ENCODE measurements at regions not wholly inside any gene's neighbourhood (a gene's known extent, or its start where the extent isn't known, plus 50 kb on each side); places are given as distances from the start of the nearest gene placed in this dataset.
"Not testable (repeated sequence)": the region's sequence is repeated elsewhere in the genome, so short reads cannot be mapped to it uniquely, and the experiment has no call there.

DNA sequence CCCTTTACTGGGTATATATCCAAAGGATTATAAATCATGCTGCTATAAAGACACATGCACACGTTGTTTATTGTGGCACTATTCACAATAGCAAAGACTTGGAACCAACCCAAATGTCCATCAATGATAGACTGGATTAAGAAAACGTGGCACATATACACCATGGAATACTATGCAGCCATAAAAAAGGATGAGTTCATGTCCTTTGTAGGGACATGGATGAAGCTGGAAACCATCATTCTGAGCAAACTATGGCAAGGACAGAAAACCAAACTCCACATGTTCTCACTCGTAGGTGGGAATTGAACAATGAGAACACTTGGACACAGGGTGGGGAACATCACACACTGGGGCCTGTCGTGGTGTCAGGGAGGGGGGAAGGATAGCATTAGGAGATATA lies 59.2 kb downstream of the CXorf49B start:
- DNase-seq: not testable (repeated sequence)

DNA sequence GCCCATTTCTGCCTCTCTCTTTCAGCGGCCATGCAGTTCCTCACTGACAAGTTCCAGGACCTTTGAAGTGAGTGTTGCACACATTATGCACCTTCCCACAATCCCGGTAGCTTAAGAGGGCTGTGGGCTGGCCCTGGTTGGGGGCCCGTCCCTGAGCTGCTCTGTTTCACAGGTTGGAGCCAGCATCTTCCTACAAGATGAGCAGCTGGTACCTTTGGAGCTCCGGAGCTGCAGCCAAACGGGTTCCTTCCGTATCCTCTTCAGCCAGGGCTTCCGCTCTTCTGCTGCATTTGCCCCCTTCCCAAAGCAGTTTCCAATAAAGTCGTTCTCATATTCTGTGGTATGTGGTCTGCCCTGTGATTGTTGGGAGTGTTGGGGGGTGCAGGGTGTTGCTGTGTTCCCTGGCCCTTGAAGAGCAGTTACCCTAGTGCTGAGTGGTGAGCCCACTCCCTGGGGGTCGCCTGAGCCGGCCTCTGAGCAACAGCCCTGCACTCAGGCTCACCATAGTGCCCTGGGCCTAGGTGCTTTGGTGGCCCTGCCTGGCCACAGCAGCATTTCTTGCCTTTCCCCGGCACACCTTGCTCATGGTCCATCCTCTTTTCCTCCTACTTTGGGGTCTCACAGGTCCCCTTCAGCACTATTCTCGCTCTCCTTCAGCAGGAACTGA lies 60.4 kb downstream of the CXorf49B start:
- no peak for DNase-seq

DNA sequence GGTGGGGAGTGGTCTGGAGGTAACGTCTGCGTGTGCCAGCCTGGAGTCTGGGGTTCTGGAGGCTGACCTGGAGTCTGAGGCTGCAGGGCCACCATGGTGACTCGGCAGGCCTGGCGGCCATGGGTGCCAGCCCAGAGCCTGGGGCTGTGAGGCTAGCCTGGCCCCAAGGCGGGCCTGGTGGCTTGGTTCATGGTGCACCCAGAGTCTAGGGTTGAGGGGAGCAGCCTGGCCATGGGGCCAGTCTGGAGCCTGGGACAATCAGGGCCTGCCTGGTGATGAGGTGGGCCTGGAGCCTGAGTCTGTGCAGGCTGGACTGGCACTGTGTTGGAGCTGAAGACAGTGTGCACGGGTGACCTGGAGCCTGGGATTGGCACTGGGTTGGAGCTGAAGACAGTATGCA lies 64.9 kb downstream of the CXorf49B start:
- DNase-seq: no peak

DNA sequence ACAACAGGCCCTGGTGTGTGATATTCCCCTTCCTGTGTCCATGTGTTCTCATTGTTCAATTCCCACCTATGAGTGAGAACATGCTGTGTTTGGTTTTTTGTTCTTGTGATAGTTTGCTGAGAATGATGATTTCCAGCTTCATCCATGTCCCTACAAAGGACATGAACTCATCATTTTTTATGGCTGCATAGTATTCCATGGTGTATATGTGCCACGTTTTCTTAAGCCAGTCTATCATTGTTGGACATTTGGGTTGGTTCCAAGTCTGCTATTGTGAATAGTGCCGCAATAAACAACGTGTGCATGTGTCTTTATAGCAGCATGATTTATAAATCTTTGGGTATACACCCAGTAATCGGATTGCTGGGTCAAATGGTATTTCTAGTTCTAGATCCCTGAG lies 72.6 kb upstream of the NHSL2 start:
- not testable (repeated sequence) for DNase-seq

DNA sequence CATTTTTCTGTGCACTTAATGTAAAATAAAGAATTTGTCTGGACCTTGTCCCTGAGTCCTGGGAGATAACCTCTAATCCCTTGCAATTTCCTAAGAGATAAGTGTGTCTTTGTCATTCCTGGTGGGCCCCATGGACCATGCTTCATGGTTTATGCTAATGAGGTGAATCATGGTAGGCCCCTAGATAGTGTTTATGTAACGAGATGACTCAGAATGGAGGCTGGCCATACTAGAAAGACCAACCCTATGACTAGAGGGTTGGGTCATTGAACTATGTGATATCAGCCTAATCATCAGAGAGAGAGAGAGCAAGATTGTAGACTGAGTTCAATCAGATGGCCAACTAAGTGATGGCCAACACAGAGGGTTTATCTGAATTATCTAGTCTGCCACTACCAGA lies 64.2 kb upstream of the NHSL2 start:
- DNase-seq: peak; percentile 27

DNA sequence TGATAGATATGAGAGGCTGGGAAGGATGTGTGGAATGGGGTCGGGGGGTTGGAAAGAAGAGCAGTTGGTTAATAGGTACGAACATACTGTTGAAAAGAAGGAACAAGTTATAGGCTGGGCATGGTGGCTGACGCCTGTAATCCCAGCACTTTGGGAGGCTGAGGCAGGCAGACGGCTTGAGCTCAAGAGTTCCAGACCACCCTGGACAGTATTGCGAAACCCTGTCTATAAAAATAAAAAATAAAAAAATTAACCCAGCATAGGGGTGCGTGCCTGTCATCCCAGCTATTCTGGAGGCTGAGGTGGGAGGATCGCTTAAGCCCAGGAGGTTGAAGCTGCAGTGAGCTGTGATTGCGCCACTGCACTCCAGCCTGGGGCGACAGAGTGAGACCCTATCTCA lies 58.5 kb upstream of the NHSL2 start:
- DNase-seq: no peak

DNA sequence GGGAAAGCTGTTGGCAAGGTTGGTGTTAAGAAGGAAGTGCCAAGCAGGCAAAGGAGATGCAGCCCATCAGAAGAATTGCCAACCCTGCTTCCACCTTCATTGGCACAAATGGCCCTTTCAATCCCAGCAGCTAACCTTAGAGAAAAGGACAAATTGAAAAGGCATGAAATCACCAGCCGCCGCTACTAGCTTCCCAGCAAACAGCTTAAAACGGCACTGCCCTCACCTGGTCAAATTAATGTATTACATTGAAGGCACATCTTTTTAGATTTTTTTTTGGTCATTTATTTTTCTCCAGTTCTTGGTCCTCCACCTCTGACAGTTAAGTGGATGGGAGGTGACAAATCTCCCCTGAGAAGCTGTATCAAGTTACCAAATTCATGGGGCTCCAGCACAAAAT lies 51.0 kb upstream of the NHSL2 start:
- peak; percentile 45 for DNase-seq
